ENCODE measurements at regions not wholly inside any gene's neighbourhood (a gene's known extent, or its start where the extent isn't known, plus 50 kb on each side); places are given as distances from the start of the nearest gene placed in this dataset.

GRCh38 chr18:38576916-38577315 is 1011.3 kb upstream of the CELF4 start:
- TF ChIP-seq, protein P1, sequence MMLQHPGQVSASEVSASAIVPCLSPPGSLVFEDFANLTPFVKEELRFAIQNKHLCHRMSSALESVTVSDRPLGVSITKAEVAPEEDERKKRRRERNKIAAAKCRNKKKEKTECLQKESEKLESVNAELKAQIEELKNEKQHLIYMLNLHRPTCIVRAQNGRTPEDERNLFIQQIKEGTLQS (IDR thresholded peaks at IDR 0.05) = no peak
- TF ChIP-seq CTCF (IDR thresholded peaks at IDR 0.05; ENCODE audit: low read depth, low read length, missing input control) (no peak), MAX (IDR thresholded peaks at IDR 0.05) (no peak)

All from liver (tissue), 3 donors.